ENCODE measurements at regions not wholly inside any gene's neighbourhood (a gene's known extent, or its start where the extent isn't known, plus 50 kb on each side); places are given as distances from the start of the nearest gene placed in this dataset.

DNA sequence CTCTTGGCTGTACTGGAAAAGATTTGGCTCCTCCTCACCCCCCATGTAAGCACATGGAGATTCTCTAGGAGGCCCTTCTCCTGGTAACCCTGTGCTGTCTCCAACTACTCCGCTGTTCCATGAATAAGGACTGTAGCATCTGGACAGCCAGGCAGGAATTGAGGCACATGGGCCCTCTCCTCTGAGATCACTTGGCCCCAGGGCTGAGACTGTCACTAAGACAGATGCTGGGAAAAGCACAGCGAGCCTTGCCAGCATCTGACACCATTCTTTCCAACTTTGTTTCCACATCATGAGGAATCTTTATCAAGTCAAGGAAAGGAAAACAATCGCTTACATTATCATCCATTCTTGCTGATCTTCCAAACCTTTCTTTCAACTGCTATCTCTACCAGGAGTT is 222.6 kb upstream of the INTU start:
- peak in 1 of 2 donors; percentile 22 for DNase-seq (ENCODE audit: low read depth in 2 of 2)
- TF ChIP-seq, protein P1, sequence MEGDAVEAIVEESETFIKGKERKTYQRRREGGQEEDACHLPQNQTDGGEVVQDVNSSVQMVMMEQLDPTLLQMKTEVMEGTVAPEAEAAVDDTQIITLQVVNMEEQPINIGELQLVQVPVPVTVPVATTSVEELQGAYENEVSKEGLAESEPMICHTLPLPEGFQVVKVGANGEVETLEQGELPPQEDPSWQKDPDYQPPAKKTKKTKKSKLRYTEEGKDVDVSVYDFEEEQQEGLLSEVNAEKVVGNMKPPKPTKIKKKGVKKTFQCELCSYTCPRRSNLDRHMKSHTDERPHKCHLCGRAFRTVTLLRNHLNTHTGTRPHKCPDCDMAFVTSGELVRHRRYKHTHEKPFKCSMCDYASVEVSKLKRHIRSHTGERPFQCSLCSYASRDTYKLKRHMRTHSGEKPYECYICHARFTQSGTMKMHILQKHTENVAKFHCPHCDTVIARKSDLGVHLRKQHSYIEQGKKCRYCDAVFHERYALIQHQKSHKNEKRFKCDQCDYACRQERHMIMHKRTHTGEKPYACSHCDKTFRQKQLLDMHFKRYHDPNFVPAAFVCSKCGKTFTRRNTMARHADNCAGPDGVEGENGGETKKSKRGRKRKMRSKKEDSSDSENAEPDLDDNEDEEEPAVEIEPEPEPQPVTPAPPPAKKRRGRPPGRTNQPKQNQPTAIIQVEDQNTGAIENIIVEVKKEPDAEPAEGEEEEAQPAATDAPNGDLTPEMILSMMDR (conservative IDR thresholded peaks at IDR 0.05 in 1 of 2, IDR thresholded peaks at IDR 0.05 in 1 of 2; ENCODE audit: low read depth in 1 of 2, low read length in 2 of 2): no peak
- H3K79me2 ChIP-seq (ENCODE audit: control insufficient read depth, insufficient read depth, low read length): no peaks in the 10 kb centered on the region

DNA sequence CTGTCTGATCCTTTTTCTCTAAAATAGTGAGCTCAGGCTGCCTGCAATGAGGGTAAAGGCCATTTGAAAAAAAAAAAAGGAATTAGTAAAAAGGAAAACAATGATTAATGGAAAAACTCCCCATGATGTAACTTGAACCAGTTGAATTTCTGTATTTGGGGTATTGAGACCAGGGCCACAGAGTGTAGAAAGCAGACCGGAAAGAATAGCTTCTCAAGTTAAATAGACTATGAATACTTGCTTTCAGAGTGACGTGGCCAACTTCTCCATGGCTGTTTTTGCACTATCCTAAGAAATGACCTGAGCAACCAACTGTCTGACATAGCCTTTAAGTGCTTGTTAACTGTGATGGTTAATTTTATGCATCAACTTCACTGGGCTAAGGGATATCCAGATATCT is 222.1 kb upstream of the INTU start:
- no peaks in the 10 kb centered on the region for H3K4me1 ChIP-seq (ENCODE audit: control insufficient read depth, extremely low read depth, insufficient read depth, low read length)
- TF ChIP-seq, protein P1 (conservative IDR thresholded peaks at IDR 0.05 in 1 of 2, IDR thresholded peaks at IDR 0.05 in 1 of 2; ENCODE audit: low read depth in 1 of 2, low read length in 2 of 2): no peak
- TF ChIP-seq EZH2 (IDR thresholded peaks at IDR 0.05; ENCODE audit: low read length, missing control alignments): no peak
- no peak overlapping the region for H3K9ac ChIP-seq (ENCODE audit: insufficient read depth, low read length)
- no peak for DNase-seq (ENCODE audit: low read depth in 2 of 2)
- no peaks in the 10 kb centered on the region for H3K36me3 ChIP-seq (ENCODE audit: control insufficient read depth, insufficient read depth, low read length)
- no peak overlapping the region for H3K27ac ChIP-seq (ENCODE audit: insufficient read depth, low read length)
- no peaks in the 10 kb centered on the region for H4K20me1 ChIP-seq (ENCODE audit: control insufficient read depth, extremely low read depth, insufficient read depth, low read length)
- no peaks in the 10 kb centered on the region for H3K27me3 ChIP-seq (ENCODE audit: control insufficient read depth, insufficient read depth, low read length)
- no peaks in the 10 kb centered on the region for H3K9me3 ChIP-seq (ENCODE audit: control insufficient read depth, insufficient read depth, low read depth, low read length)
- H3K4me2 ChIP-seq (ENCODE audit: extremely low read depth, insufficient read depth, low read length): no peak overlapping the region
- H3K79me2 ChIP-seq (ENCODE audit: control insufficient read depth, insufficient read depth, low read length): no peaks in the 10 kb centered on the region
- H2AFZ ChIP-seq (ENCODE audit: low read length): no peak overlapping the region
- no peak overlapping the region for H3K4me3 ChIP-seq (replicated peaks in 1 of 4; ENCODE audit: control extremely low read depth in 1 of 4, insufficient read depth in 1 of 4, low read depth in 3 of 4, low read length in 4 of 4)

More for the DNA sequence above, 222.6 kb upstream of the INTU start:
- H3K27me3 ChIP-seq (ENCODE audit: control insufficient read depth, insufficient read depth, low read length): no peaks in the 10 kb centered on the region
- no peak overlapping the region for H3K4me3 ChIP-seq (replicated peaks in 1 of 4; ENCODE audit: control extremely low read depth in 1 of 4, insufficient read depth in 1 of 4, low read depth in 3 of 4, low read length in 4 of 4)
- H3K36me3 ChIP-seq (ENCODE audit: control insufficient read depth, insufficient read depth, low read length): no peaks in the 10 kb centered on the region
- H3K9ac ChIP-seq (ENCODE audit: insufficient read depth, low read length): no peak overlapping the region
- H3K4me2 ChIP-seq (ENCODE audit: extremely low read depth, insufficient read depth, low read length): no peak overlapping the region
- no peaks in the 10 kb centered on the region for H3K9me3 ChIP-seq (ENCODE audit: control insufficient read depth, insufficient read depth, low read depth, low read length)
- no peaks in the 10 kb centered on the region for H4K20me1 ChIP-seq (ENCODE audit: control insufficient read depth, extremely low read depth, insufficient read depth, low read length)
- H3K4me1 ChIP-seq (ENCODE audit: control insufficient read depth, extremely low read depth, insufficient read depth, low read length): no peaks in the 10 kb centered on the region
- no peak overlapping the region for H3K27ac ChIP-seq (ENCODE audit: insufficient read depth, low read length)
- H2AFZ ChIP-seq (ENCODE audit: low read length): no peak overlapping the region

DNA sequence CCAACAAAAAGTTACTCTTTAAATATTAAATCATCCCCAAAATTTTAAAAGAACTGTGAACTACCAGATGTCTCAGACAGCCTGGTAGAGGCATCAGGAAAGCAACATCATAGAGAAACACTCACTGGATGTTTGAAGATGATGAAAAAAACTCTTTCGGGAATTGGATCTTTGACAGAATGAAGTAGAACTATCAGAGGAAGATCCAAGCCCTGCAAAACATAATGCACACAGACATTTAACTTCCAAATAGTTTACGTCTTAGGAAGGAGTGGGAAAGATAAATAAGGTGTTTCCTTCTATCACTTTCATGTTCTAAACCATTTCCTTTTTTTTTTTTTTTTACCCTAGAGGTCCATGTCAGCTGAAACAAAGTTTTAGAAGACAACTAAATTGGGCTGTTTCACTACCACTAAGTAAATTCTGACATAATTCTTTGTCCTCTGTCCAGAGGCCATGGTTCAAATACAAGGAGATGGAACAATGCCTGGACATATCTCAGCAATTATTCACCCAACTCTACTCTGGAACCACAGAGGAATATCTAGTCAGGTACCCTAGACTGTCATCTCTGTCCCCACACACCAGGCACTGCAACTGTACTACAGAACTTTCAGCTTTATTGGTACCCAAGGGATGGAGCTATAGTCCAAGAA is 217.7 kb upstream of the INTU start:
- Histone ChIP-seq H3K9me3 (ENCODE audit: control insufficient read depth, insufficient read depth, low read depth, low read length) (no peaks in the 10 kb centered on the region), H3K4me2 (ENCODE audit: extremely low read depth, insufficient read depth, low read length) (no peak overlapping the region), H3K27ac (ENCODE audit: insufficient read depth, low read length) (no peak overlapping the region), H3K36me3 (ENCODE audit: control insufficient read depth, insufficient read depth, low read length) (no peaks in the 10 kb centered on the region), H3K79me2 (ENCODE audit: control insufficient read depth, insufficient read depth, low read length) (no peaks in the 10 kb centered on the region), H3K27me3 (ENCODE audit: control insufficient read depth, insufficient read depth, low read length) (no peaks in the 10 kb centered on the region), H2AFZ (ENCODE audit: low read length) (no peak overlapping the region), H4K20me1 (ENCODE audit: control insufficient read depth, extremely low read depth, insufficient read depth, low read length) (no peaks in the 10 kb centered on the region), H3K9ac (ENCODE audit: insufficient read depth, low read length) (no peak overlapping the region), H3K4me1 (ENCODE audit: control insufficient read depth, extremely low read depth, insufficient read depth, low read length) (no peaks in the 10 kb centered on the region), H3K4me3 (replicated peaks in 1 of 4; ENCODE audit: control extremely low read depth in 1 of 4, insufficient read depth in 1 of 4, low read depth in 3 of 4, low read length in 4 of 4) (no peak overlapping the region)
- no peak for DNase-seq (ENCODE audit: low read depth in 2 of 2)
- TF ChIP-seq, protein P1 (conservative IDR thresholded peaks at IDR 0.05 in 1 of 2, IDR thresholded peaks at IDR 0.05 in 1 of 2; ENCODE audit: low read depth in 1 of 2, low read length in 2 of 2): no peak
- no peak for TF ChIP-seq EZH2 (IDR thresholded peaks at IDR 0.05; ENCODE audit: low read length, missing control alignments)

All from fibroblast of lung (primary cell).